ENCODE measurements at regions not wholly inside any gene's neighbourhood (a gene's known extent, or its start where the extent isn't known, plus 50 kb on each side); places are given as distances from the start of the nearest gene placed in this dataset.

- Histone ChIP-seq H3K4me2 (no peak overlapping the region), H3K4me3 (no peak overlapping the region), H3K9me3 (no peaks in the 10 kb centered on the region), H3K4me1 (no peaks in the 10 kb centered on the region), H3K27ac (no peak overlapping the region)
- DNase-seq (ENCODE audit: low read depth in 1 of 2, low spot score in 1 of 2) = no peak
- ATAC-seq = no peak
- TF ChIP-seq BHLHE40 (IDR thresholded peaks at IDR 0.05; ENCODE audit: low read depth, low read length) (no peak), ATOH8 (CRISPR knock-in tag; IDR thresholded peaks at IDR 0.05; ENCODE audit: low read depth) (no peak), PBX3 (IDR thresholded peaks at IDR 0.05) (no peak)
- no peak for FAIRE-seq
- CTCF ChIA-PET = no interaction called here
- WGBS (ENCODE audit: missing lambda C conversion rate) = 13% methylated on average over 1 of the region's 1 CpG
- POLR2A ChIA-PET = no interaction called here
Observed at GRCh38 chr20:7463290-7463689, 477.0 kb downstream of the HAO1 start.

GRCh38 chr20:7470912-7471311 lies 469.3 kb downstream of the HAO1 start:
- H3K4me1 ChIP-seq = no peaks in the 10 kb centered on the region
- DNase-seq (ENCODE audit: low read depth in 1 of 2, low spot score in 1 of 2) (no peak), FAIRE-seq (no peak), ATAC-seq (no peak)
- WGBS (ENCODE audit: missing lambda C conversion rate) = 20% methylated on average over 2 of the region's 2 CpGs
- H3K4me3 ChIP-seq = no peak overlapping the region
- no peak overlapping the region for H3K4me2 ChIP-seq
- no peak for TF ChIP-seq MAFK (IDR thresholded peaks at IDR 0.05; ENCODE audit: partially characterized antibody)
- no peak for TF ChIP-seq EHMT2 (IDR thresholded peaks at IDR 0.05; ENCODE audit: low read depth)
- no peak for TF ChIP-seq TP53 (CRISPR knock-in tag; IDR thresholded peaks at IDR 0.05)
- TF ChIP-seq ESRRA (IDR thresholded peaks at IDR 0.05; ENCODE audit: borderline replicate concordance, low read length) = no peak
- no peak for TF ChIP-seq BHLHE40 (IDR thresholded peaks at IDR 0.05; ENCODE audit: low read depth, low read length)
- TF ChIP-seq PBX3 (IDR thresholded peaks at IDR 0.05) = no peak
- TF ChIP-seq POLR2A (IDR thresholded peaks at IDR 0.05; ENCODE audit: low read length) = no peak
- no peak for TF ChIP-seq USF2 (IDR thresholded peaks at IDR 0.05)
- no peak for TF ChIP-seq TFCP2L1 (CRISPR knock-in tag; IDR thresholded peaks at IDR 0.05)
- TF ChIP-seq E2F6 (IDR thresholded peaks at IDR 0.05; ENCODE audit: borderline replicate concordance, low read depth) = no peak
- TF ChIP-seq FOSL2 (IDR thresholded peaks at IDR 0.05) = no peak
- no peak for TF ChIP-seq FOSL2 (CRISPR knock-in tag; IDR thresholded peaks at IDR 0.05)
- H3K9me3 ChIP-seq = peaks cover 7% of the 10 kb centered on the region; the same call in 1 of the 3 replicates
- ChIA-PET CTCF (no interaction called here), POLR2A (no interaction called here)
- no peak overlapping the region for H3K27ac ChIP-seq

GRCh38 chr20:7490288-7490687 lies 450.0 kb downstream of the HAO1 start:
- no peaks in the 10 kb centered on the region for H3K4me1 ChIP-seq
- ATAC-seq (no peak), DNase-seq (ENCODE audit: low read depth in 1 of 2, low spot score in 1 of 2) (no peak), FAIRE-seq (no peak)
- H3K27ac ChIP-seq = no peak overlapping the region
- H3K9me3 ChIP-seq = peaks cover 8% of the 10 kb centered on the region; the same call in 2 of the 3 replicates
- TF ChIP-seq RNF2 (IDR thresholded peaks at IDR 0.05; ENCODE audit: borderline replicate concordance, low read depth) (no peak), ZC3H11A (IDR thresholded peaks at IDR 0.05) (no peak), KDM1A (IDR thresholded peaks at IDR 0.05; ENCODE audit: low read depth) (no peak), HDAC2 (IDR thresholded peaks at IDR 0.05) (no peak), TP53 (CRISPR knock-in tag; IDR thresholded peaks at IDR 0.05) (no peak), CBX8 (IDR thresholded peaks at IDR 0.05) (no peak), FOSL2 (IDR thresholded peaks at IDR 0.05) (no peak), FOSL2 (CRISPR knock-in tag; IDR thresholded peaks at IDR 0.05) (no peak), RAD21 (conservative IDR thresholded peaks at IDR 0.05 in 1 of 2, IDR thresholded peaks at IDR 0.05 in 1 of 2) (no peak), RARB (CRISPR knock-in tag; IDR thresholded peaks at IDR 0.05) (no peak), EP300 (IDR thresholded peaks at IDR 0.05) (no peak), RCOR1 (IDR thresholded peaks at IDR 0.05; ENCODE audit: low read depth, low read length) (no peak), REST (IDR thresholded peaks at IDR 0.05) (no peak), ZSCAN20 (CRISPR knock-in tag; IDR thresholded peaks at IDR 0.05) (no peak), SREBF2 (IDR thresholded peaks at IDR 0.05) (no peak), HOXA7 (CRISPR knock-in tag; IDR thresholded peaks at IDR 0.05) (no peak), FOSB (CRISPR knock-in tag; IDR thresholded peaks at IDR 0.05) (no peak), HOXB13 (CRISPR knock-in tag; IDR thresholded peaks at IDR 0.05; ENCODE audit: low read depth) (no peak), NR3C1 (IDR thresholded peaks at IDR 0.05) (no peak), ZFP36 (IDR thresholded peaks at IDR 0.05; ENCODE audit: borderline replicate concordance, partially characterized antibody) (no peak)
- POLR2A ChIA-PET = no interaction called here
- no peak overlapping the region for H3K4me3 ChIP-seq
- no peak overlapping the region for H3K4me2 ChIP-seq
- CTCF ChIA-PET = no interaction called here

Measured in A549 (cell line).